Body of pancreas (tissue), 4 donors: ENCODE measurements at regions not wholly inside any gene's neighbourhood (a gene's known extent, or its start where the extent isn't known, plus 50 kb on each side); places are given as distances from the start of the nearest gene placed in this dataset.

Source experiments
- ATAC-seq: fragments of 150-250 bp; one replicate; pipeline ENCODE4 v1.9.1; 2016
- DNase-seq, 4 donors: peaks; one replicate each; pipeline ENCODE4 v3.0.0-alpha.2; 2019
- H3K27ac ChIP-seq, 4 donors: fragments of 200-600 bp; sonication (generic); 1 replicate in 3 of 4; 2 replicates in 1 of 4; pipeline versions ENCODE4 v1.5.1 to v1.6.1; 2016 to 2019; ENCODE audit warnings: mild to moderate bottlenecking in 1 of 4, mixed read lengths in 1 of 4, moderate library complexity in 1 of 4
- H3K27me3 ChIP-seq, 2 donors: fragments of 200-600 bp; sonication (generic); one replicate each; pipeline ENCODE4 v1.6.0; 2016; ENCODE audit warnings: mild to moderate bottlenecking in 1 of 2
- H3K36me3 ChIP-seq, 2 donors: fragments of 200-600 bp; sonication (generic); replicated peaks in 1 of 2; 2 replicates each; pipeline ENCODE4 v1.5.1; 2016; ENCODE audit warnings: low read depth in 2 of 2; ENCODE audit not compliant: insufficient read depth in 1 of 2
- H3K4me1 ChIP-seq: fragments of 200-600 bp; sonication (generic); one replicate; pipeline ENCODE4 v1.6.0; 2016
- H3K4me3 ChIP-seq, 2 donors: fragments of 200-600 bp; sonication (generic); 1 replicate in 1 of 2; 2 replicates in 1 of 2; pipeline ENCODE4 v1.5.1; 2016 to 2019
- H3K9me3 ChIP-seq, 3 donors: fragments of 200-600 bp; sonication (generic); 1 replicate in 2 of 3; 2 replicates in 1 of 3; pipeline ENCODE4 v1.5.1; 2016
- CTCF ChIP-seq, 7 experiments: fragments of 450-650 bp in 4 of 7; fragments of 200-600 bp in 3 of 7; sonication (generic) in 3 of 7; IDR thresholded peaks; one replicate each; pipeline ENCODE4 v1.5.1; 2016 to 2019; ENCODE audit warnings: antibody characterized with exemption in 7 of 7
- POLR2A ChIP-seq, 3 donors: fragments of 450-650 bp; IDR thresholded peaks; one replicate each; pipeline ENCODE4 v1.6.1; 2016; ENCODE audit warnings: antibody characterized with exemption in 3 of 3, mild to moderate bottlenecking in 2 of 3
- WGBS, 2 donors: methylation state at CpG; one replicate each; pipeline ENCODE4 v1.1.5; 2017; 5-methylcytosine and 5-hydroxymethylcytosine counted together
- intact Hi-C: fragments of 100-400 bp; cut with DNase I; formaldehyde crosslinking; loops from one replicate; pipeline ENCODE4 v1.15.1; 2023

GRCh38 chr10:16258291-16259040, 178.3 kb upstream of the PTER start:
- Histone ChIP-seq H3K9me3 (no peaks in the 10 kb centered on the region), H3K27ac (no peak overlapping the region), H3K4me3 (no peak overlapping the region), H3K27me3 (no peaks in the 10 kb centered on the region), H3K4me1 (no peaks in the 10 kb centered on the region), H3K36me3 (no peaks in the 10 kb centered on the region)
- no peak for TF ChIP-seq POLR2A (IDR thresholded peaks at IDR 0.05)
- TF ChIP-seq CTCF (IDR thresholded peaks at IDR 0.05): no peak
- intact Hi-C loops: no loop called here
- 53 to 60% methylated on average over 6 of the region's 6 CpGs for WGBS, 2 donors
- no peak for ATAC-seq
- DNase-seq: no peak

GRCh38 chr10:16259726-16260125, 177.1 kb upstream of the PTER start:
- TF ChIP-seq POLR2A (IDR thresholded peaks at IDR 0.05) (no peak), CTCF (IDR thresholded peaks at IDR 0.05) (no peak)
- intact Hi-C loops: no loop called here
- no peaks in the 10 kb centered on the region for H3K4me1 ChIP-seq
- H3K36me3 ChIP-seq: no peaks in the 10 kb centered on the region
- DNase-seq (no peak), ATAC-seq (no peak)
- no peak overlapping the region for H3K27ac ChIP-seq
- H3K27me3 ChIP-seq: no peaks in the 10 kb centered on the region
- no peaks in the 10 kb centered on the region for H3K9me3 ChIP-seq
- H3K4me3 ChIP-seq: no peak overlapping the region
- WGBS, 2 donors: 28 to 35% methylated on average over 1 of the region's 1 CpG

- ATAC-seq: no peak
- intact Hi-C loops: no loop called here
- Histone ChIP-seq H3K27ac (no peak overlapping the region), H3K27me3 (no peaks in the 10 kb centered on the region), H3K9me3 (no peaks in the 10 kb centered on the region), H3K36me3 (no peaks in the 10 kb centered on the region), H3K4me1 (no peaks in the 10 kb centered on the region), H3K4me3 (no peak overlapping the region)
- TF ChIP-seq CTCF (IDR thresholded peaks at IDR 0.05): no peak
- TF ChIP-seq POLR2A (IDR thresholded peaks at IDR 0.05): no peak
- no peak for DNase-seq
Measured at GRCh38 chr10:16260388-16260787, 176.4 kb upstream of the PTER start.

- intact Hi-C loops: no loop called here
- Histone ChIP-seq H3K9me3 (no peaks in the 10 kb centered on the region), H3K27me3 (no peaks in the 10 kb centered on the region), H3K27ac (no peak overlapping the region), H3K4me1 (no peaks in the 10 kb centered on the region), H3K4me3 (no peak overlapping the region), H3K36me3 (no peaks in the 10 kb centered on the region)
- ATAC-seq (no peak), DNase-seq (no peak)
- TF ChIP-seq POLR2A (IDR thresholded peaks at IDR 0.05) (no peak), CTCF (IDR thresholded peaks at IDR 0.05) (no peak)
- 33 to 34% methylated on average over 1 of the region's 1 CpG for WGBS, 2 donors
Measured at GRCh38 chr10:16271571-16271970, 165.2 kb upstream of the PTER start.

- H3K27ac ChIP-seq: no peak overlapping the region
- H3K36me3 ChIP-seq: no peaks in the 10 kb centered on the region
- H3K4me3 ChIP-seq: no peak overlapping the region
- no peak for DNase-seq
- 61 to 62% methylated on average over 3 of the region's 3 CpGs for WGBS, 2 donors
- H3K9me3 ChIP-seq: no peaks in the 10 kb centered on the region
- TF ChIP-seq POLR2A (IDR thresholded peaks at IDR 0.05): no peak
- no peak for TF ChIP-seq CTCF (IDR thresholded peaks at IDR 0.05)
- ATAC-seq: no peak
- no peaks in the 10 kb centered on the region for H3K27me3 ChIP-seq
- intact Hi-C loops: no loop called here
- H3K4me1 ChIP-seq: no peaks in the 10 kb centered on the region
Measured at GRCh38 chr10:16274911-16275310, 161.9 kb upstream of the PTER start.
